Activated naive CD4-positive, alpha-beta T cell treated with anti-CD3 and anti-CD28 coated beads, Interleukin-2, amount 10 ng/mL, durations not matched to agents 7 days and 5 days (primary cell): ENCODE measurements at regions not wholly inside any gene's neighbourhood (a gene's known extent, or its start where the extent isn't known, plus 50 kb on each side); places are given as distances from the start of the nearest gene placed in this dataset.
"Not testable (repeated sequence)": the region's sequence is repeated elsewhere in the genome, so short reads cannot be mapped to it uniquely, and the experiment has no call there.

ENCODE experiments used
- CTCF ChIA-PET: fragments of 350-600 bp; sonication (Branson Sonifier 250); formaldehyde crosslinking; loops from one replicate; lab custom pipeline; 2021; ENCODE audit warnings: antibody characterized with exemption; lab: Charles Lee
- DNase-seq: peaks from one replicate; pipeline ENCODE4 v3.0.0-alpha.2; 2020
- H3K27ac Mint-ChIP-seq: one replicate; pipeline ENCODE4 v1.8.0; 2021; ENCODE audit warnings: mild to moderate bottlenecking, moderate library complexity, mixed read lengths
- H3K27me3 Mint-ChIP-seq: one replicate; pipeline ENCODE4 v1.8.0; 2021; ENCODE audit warnings: mild to moderate bottlenecking, mixed read lengths
- H3K36me3 Mint-ChIP-seq: one replicate; pipeline ENCODE4 v1.8.0; 2021; ENCODE audit warnings: mixed read lengths
- H3K4me1 Mint-ChIP-seq: one replicate; pipeline ENCODE4 v1.8.0; 2021; ENCODE audit warnings: mixed read lengths
- H3K4me3 Mint-ChIP-seq: one replicate; pipeline ENCODE4 v1.8.0; 2021; ENCODE audit warnings: mild to moderate bottlenecking, moderate library complexity, mixed read lengths
- H3K9me3 Mint-ChIP-seq: one replicate; pipeline ENCODE4 v1.8.0; 2021; ENCODE audit warnings: mixed read lengths

GRCh38 chr4:37754410-37755185 is 68.4 kb upstream of the RELL1 start:
- CTCF ChIA-PET: interaction anchor here (1.1 kb wide), 1 partner anchor 39 kb away, joined by 3 read pairs; no protein-coding TSS in a partner anchor
- no peak overlapping the region for H3K27ac Mint-ChIP-seq
- peaks cover 14% of the 10 kb centered on the region for H3K4me1 Mint-ChIP-seq
- H3K9me3 Mint-ChIP-seq: no peaks in the 10 kb centered on the region
- H3K36me3 Mint-ChIP-seq: no peaks in the 10 kb centered on the region
- no peak for DNase-seq
- no peak overlapping the region for H3K4me3 Mint-ChIP-seq
- no peaks in the 10 kb centered on the region for H3K27me3 Mint-ChIP-seq

- H3K9me3 Mint-ChIP-seq: peaks cover 2% of the 10 kb centered on the region
- H3K36me3 Mint-ChIP-seq: no peaks in the 10 kb centered on the region
- H3K27ac Mint-ChIP-seq: no peak overlapping the region
- peaks cover 7% of the 10 kb centered on the region for H3K4me1 Mint-ChIP-seq
- no peak for DNase-seq
- CTCF ChIA-PET: no interaction called here
- H3K27me3 Mint-ChIP-seq: no peaks in the 10 kb centered on the region
- H3K4me3 Mint-ChIP-seq: no peak overlapping the region
Measured at GRCh38 chr4:37749398-37749988, 63.3 kb upstream of the RELL1 start.

DNA sequence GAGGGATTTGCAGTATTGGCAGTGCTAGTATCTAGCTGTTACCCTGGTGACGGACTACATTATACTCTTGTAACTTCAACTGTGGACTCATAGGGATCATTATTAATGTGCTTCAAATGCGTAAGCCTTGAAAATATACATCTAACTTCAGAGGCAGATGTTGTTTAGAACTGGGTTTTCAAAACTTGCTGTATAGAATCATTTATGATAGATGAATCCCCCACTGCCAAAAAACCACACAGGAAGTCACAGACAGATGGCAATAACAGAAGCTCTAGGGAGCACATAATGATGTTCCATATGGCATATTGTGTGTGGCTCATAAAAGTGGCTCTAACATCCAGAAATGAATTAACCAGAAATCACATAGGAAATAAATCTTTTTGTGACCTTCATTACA is 62.3 kb upstream of the RELL1 start:
- no peak overlapping the region for H3K27ac Mint-ChIP-seq
- H3K9me3 Mint-ChIP-seq: peaks cover 2% of the 10 kb centered on the region
- H3K27me3 Mint-ChIP-seq: no peaks in the 10 kb centered on the region
- H3K4me1 Mint-ChIP-seq: no peaks in the 10 kb centered on the region
- no peak overlapping the region for H3K4me3 Mint-ChIP-seq
- no peaks in the 10 kb centered on the region for H3K36me3 Mint-ChIP-seq
- CTCF ChIA-PET: no interaction called here
- DNase-seq: no peak

DNA sequence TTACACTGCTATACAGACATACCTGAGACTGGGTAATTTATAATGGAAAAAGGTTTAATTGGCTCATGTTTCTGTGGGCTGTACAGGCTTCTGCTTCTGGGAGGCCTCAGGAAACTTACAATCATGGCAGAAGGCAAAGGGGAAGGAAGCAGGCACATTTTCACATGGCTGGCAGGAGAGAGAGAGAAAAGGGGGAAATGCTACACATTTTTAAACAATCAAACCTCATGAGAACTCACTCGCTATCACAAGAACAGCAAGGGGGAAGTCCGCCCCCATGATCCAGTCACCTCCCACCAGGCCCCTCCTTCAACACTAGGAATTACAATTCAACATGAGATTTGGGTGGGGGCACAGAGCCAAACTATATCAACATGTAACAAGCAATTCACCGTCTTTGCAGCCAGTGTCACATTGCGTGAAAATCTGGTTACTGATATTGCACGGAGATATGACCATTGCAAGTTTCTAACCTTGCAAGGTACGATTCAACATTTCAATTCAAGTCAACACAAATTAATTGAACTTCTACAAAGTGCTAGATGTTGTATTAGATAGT is 61.7 kb upstream of the RELL1 start:
- CTCF ChIA-PET: no interaction called here
- Mint-ChIP-seq H3K36me3 (no peaks in the 10 kb centered on the region), H3K27me3 (no peaks in the 10 kb centered on the region), H3K27ac (no peak overlapping the region), H3K4me3 (no peak overlapping the region), H3K9me3 (peaks cover 2% of the 10 kb centered on the region), H3K4me1 (no peaks in the 10 kb centered on the region)
- DNase-seq: no peak

- H3K9me3 Mint-ChIP-seq, H3K4me3 Mint-ChIP-seq, H3K36me3 Mint-ChIP-seq, H3K4me1 Mint-ChIP-seq, H3K27ac Mint-ChIP-seq, H3K27me3 Mint-ChIP-seq, DNase-seq: not testable (repeated sequence)
- CTCF ChIA-PET: interaction anchor here (0.6 kb wide), 1 partner anchor 36 kb away, joined by 3 read pairs; no protein-coding TSS in a partner anchor
Measured at GRCh38 chr4:37746852-37747251, 60.7 kb upstream of the RELL1 start.

DNA sequence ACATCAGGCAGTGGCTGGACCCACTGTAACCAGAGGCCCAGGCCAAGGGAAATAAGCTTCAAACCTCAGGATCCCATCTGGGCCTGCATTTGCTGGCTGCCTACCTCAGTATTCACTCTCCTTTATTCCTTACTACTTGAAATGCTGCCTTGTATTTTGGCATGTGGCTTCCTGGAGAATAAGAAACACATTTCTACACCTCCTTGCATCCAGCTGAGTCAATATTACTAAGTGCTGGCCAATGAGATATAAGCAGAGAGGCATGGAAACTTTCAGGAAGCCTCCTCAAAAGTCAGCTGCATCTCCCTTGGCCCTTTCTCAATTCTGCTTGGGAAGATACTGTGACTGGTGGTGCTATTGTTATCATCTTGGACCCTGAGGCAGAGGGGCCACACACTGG is 59.8 kb upstream of the RELL1 start:
- H3K9me3 Mint-ChIP-seq: peaks cover 2% of the 10 kb centered on the region
- CTCF ChIA-PET: no interaction called here
- H3K4me1 Mint-ChIP-seq: no peaks in the 10 kb centered on the region
- no peak overlapping the region for H3K4me3 Mint-ChIP-seq
- H3K36me3 Mint-ChIP-seq: no peaks in the 10 kb centered on the region
- DNase-seq: no peak
- H3K27me3 Mint-ChIP-seq: no peaks in the 10 kb centered on the region
- no peak overlapping the region for H3K27ac Mint-ChIP-seq

- CTCF ChIA-PET: interaction anchor here (0.6 to 1.1 kb wide), 3 partner anchors 12 to 170 kb away, joined by 3 read pairs; no protein-coding TSS in a partner anchor
- H3K4me1 Mint-ChIP-seq: no peaks in the 10 kb centered on the region
- H3K9me3 Mint-ChIP-seq: no peaks in the 10 kb centered on the region
- H3K36me3 Mint-ChIP-seq: no peaks in the 10 kb centered on the region
- DNase-seq: no peak
- H3K27me3 Mint-ChIP-seq: no peaks in the 10 kb centered on the region
- no peak overlapping the region for H3K27ac Mint-ChIP-seq
- H3K4me3 Mint-ChIP-seq: no peak overlapping the region
Measured at GRCh38 chr4:37742149-37742548, 56.0 kb upstream of the RELL1 start.

DNA sequence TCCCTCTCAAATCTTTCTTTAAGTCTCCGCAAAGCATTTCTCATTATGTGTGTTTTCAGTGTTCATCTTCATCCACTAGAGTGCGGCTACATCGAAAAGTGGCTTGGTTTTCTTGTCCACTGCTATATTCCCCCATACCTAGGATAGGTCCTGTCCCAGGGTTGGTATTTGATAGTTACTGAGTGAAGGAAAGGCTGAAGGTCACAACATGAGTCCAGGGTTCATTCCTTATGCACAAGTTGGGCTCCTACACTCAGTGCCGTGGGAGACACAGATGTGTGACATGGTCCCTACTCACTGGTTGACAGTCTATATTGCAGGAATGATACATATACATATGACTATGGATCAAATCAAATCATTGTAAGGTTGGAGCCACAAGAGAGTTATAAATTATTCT is 55.4 kb upstream of the RELL1 start:
- CTCF ChIA-PET: interaction anchor here (1.1 kb wide), 1 partner anchor 37 kb away, joined by 3 read pairs; no protein-coding TSS in a partner anchor
- Mint-ChIP-seq H3K27me3 (no peaks in the 10 kb centered on the region), H3K9me3 (no peaks in the 10 kb centered on the region), H3K36me3 (no peaks in the 10 kb centered on the region), H3K4me1 (no peaks in the 10 kb centered on the region), H3K4me3 (no peak overlapping the region), H3K27ac (no peak overlapping the region)
- DNase-seq: no peak

DNA sequence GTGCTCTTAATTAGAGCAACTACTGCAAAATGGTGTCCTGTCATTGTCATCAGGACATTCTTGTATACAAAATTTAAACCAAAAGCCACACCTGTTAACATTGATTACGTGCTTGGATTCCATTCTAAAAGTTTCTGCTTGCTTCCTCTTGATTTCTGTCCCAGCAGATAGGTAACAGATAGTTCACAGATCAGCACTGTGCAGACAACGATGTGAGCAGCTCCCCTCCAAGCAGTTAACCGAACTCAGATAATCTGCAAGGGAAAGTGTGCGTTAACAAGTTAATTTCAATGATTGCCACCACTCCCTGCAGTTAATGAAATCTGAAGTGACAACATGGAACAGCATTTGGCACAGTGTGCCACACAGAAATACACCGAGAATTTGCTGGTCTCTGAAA is 54.4 kb upstream of the RELL1 start:
- Mint-ChIP-seq H3K27ac (no peak overlapping the region), H3K4me1 (no peaks in the 10 kb centered on the region), H3K36me3 (no peaks in the 10 kb centered on the region), H3K27me3 (no peaks in the 10 kb centered on the region), H3K9me3 (no peaks in the 10 kb centered on the region), H3K4me3 (no peak overlapping the region)
- no peak for DNase-seq
- CTCF ChIA-PET: no interaction called here

- Mint-ChIP-seq H3K36me3 (no peaks in the 10 kb centered on the region), H3K4me3 (no peak overlapping the region), H3K27ac (no peak overlapping the region), H3K4me1 (no peaks in the 10 kb centered on the region), H3K9me3 (no peaks in the 10 kb centered on the region), H3K27me3 (no peaks in the 10 kb centered on the region)
- CTCF ChIA-PET: no interaction called here
- no peak for DNase-seq
Measured at GRCh38 chr4:37737466-37737865, 51.3 kb upstream of the RELL1 start.
